Hippocampal formation (tissue), 2 donors: ENCODE measurements at regions not wholly inside any gene's neighbourhood (a gene's known extent, or its start where the extent isn't known, plus 50 kb on each side); places are given as distances from the start of the nearest gene placed in this dataset.
A peak's percentile ranks its signal among the peaks of the same experiment; 100 is the strongest.

Experiments used
- DNase-seq, 2 donors: peaks; one replicate each; lab custom pipeline; 2025; lab: John Stamatoyannopoulos, UW

GRCh38 chr12:41932470-41932991 is 212.1 kb downstream of the GXYLT1 start:
- peak; percentile 65 to 76 for DNase-seq

- DNase-seq, result no peak
Measured at GRCh38 chr12:41930866-41931437, 213.7 kb downstream of the GXYLT1 start.

GRCh38 chr12:41924111-41924510 is 220.6 kb downstream of the GXYLT1 start:
- DNase-seq, result no peak

- DNase-seq, result no peak
Measured at GRCh38 chr12:41923351-41923750, 221.3 kb downstream of the GXYLT1 start.

GRCh38 chr12:41920355-41920754 is 224.3 kb downstream of the GXYLT1 start:
- DNase-seq, result no peak

GRCh38 chr12:41919526-41920261 is 225.0 kb downstream of the GXYLT1 start:
- no peak for DNase-seq

- no peak for DNase-seq
Measured at GRCh38 chr12:41919048-41919447, 225.6 kb downstream of the GXYLT1 start.

- DNase-seq, result no peak
Measured at GRCh38 chr12:41917938-41918341, 226.7 kb downstream of the GXYLT1 start.

GRCh38 chr12:41917181-41917580 is 227.5 kb downstream of the GXYLT1 start:
- no peak for DNase-seq

GRCh38 chr12:41910578-41911320 is 233.9 kb downstream of the GXYLT1 start:
- no peak for DNase-seq

GRCh38 chr12:41908206-41908605 is 236.5 kb downstream of the GXYLT1 start:
- no peak for DNase-seq

GRCh38 chr12:41907550-41907949 is 237.1 kb downstream of the GXYLT1 start:
- DNase-seq, result no peak

GRCh38 chr12:41907021-41907420 is 237.7 kb downstream of the GXYLT1 start:
- no peak for DNase-seq

- DNase-seq, result no peak
Measured at GRCh38 chr12:41905759-41906297, 238.8 kb downstream of the GXYLT1 start.

GRCh38 chr12:41905073-41905758 is 239.5 kb downstream of the GXYLT1 start:
- no peak for DNase-seq

- no peak for DNase-seq
Measured at GRCh38 chr12:41904041-41904440, 240.6 kb downstream of the GXYLT1 start.

- DNase-seq, result no peak
Measured at GRCh38 chr12:41903014-41903708, 241.5 kb downstream of the GXYLT1 start.

- no peak for DNase-seq
Measured at GRCh38 chr12:41899577-41899976, 245.1 kb downstream of the GXYLT1 start.

GRCh38 chr12:41897593-41897992 is 247.1 kb downstream of the GXYLT1 start:
- DNase-seq, result no peak

- no peak for DNase-seq
Measured at GRCh38 chr12:41893491-41893890, 251.2 kb downstream of the GXYLT1 start.

- DNase-seq, result no peak
Measured at GRCh38 chr12:41892302-41892701, 252.4 kb downstream of the GXYLT1 start.
